ENCODE measurements at regions not wholly inside any gene's neighbourhood (a gene's known extent, or its start where the extent isn't known, plus 50 kb on each side); places are given as distances from the start of the nearest gene placed in this dataset.

DNA sequence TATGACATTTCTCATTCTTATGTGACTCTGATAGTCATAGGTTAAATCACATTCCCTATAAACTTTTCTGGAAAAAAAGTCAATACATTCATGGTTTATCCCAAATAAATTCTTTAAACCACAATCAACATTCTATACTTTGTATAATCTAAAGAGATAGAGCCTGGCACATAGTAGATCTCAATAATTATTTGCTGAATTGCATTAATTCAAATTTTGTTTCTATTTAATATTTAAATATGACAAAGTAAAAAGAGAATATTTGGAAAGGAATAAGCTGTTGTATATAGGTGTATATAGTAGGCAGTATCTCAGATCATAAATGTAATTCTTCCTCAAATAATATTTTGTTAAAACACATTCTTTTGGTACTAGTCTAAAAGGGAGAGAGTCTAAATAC lies 102.2 kb upstream of the USP15 start:
- CTCF ChIA-PET (ENCODE audit: unreplicated experiment), result no interaction called here
- Histone ChIP-seq H2AFZ (ENCODE audit: low read length) (no peak overlapping the region), H4K20me1 (ENCODE audit: insufficient read depth, low read length) (no peaks in the 10 kb centered on the region), H3K9me3 (ENCODE audit: low read length) (no peaks in the 10 kb centered on the region), H3K4me2 (ENCODE audit: low read length) (no peak overlapping the region), H3K36me3 (ENCODE audit: insufficient read depth, low read length) (no peaks in the 10 kb centered on the region), H3K4me3 (ENCODE audit: low read depth, low read length, poor library complexity, severe bottlenecking) (no peak overlapping the region), H3K79me2 (ENCODE audit: insufficient read depth, low read depth, low read length) (no peaks in the 10 kb centered on the region), H3K4me1 (ENCODE audit: insufficient read depth, low read length, poor library complexity, severe bottlenecking) (no peaks in the 10 kb centered on the region), H3K9me2 (ENCODE audit: insufficient read depth, low read length) (no peaks in the 10 kb centered on the region), H3K27ac (ENCODE audit: low read depth, low read length, poor library complexity, severe bottlenecking) (no peak overlapping the region)
- no peak for DNase-seq (ENCODE audit: low spot score)
- intact Hi-C loops (cut with micrococcal nuclease; ENCODE audit: unreplicated experiment), result no loop called here
- POLR2A ChIA-PET, result no interaction called here
- TF ChIP-seq CTCF (conservative IDR thresholded peaks at IDR 0.05; ENCODE audit: low read length), result no peak
- no peak for TF ChIP-seq EZH2phosphoT487 (IDR thresholded peaks at IDR 0.05; ENCODE audit: borderline replicate concordance, low read depth, low read length)
- BruUV-seq (replicated peaks), result no TSS peak

DNA sequence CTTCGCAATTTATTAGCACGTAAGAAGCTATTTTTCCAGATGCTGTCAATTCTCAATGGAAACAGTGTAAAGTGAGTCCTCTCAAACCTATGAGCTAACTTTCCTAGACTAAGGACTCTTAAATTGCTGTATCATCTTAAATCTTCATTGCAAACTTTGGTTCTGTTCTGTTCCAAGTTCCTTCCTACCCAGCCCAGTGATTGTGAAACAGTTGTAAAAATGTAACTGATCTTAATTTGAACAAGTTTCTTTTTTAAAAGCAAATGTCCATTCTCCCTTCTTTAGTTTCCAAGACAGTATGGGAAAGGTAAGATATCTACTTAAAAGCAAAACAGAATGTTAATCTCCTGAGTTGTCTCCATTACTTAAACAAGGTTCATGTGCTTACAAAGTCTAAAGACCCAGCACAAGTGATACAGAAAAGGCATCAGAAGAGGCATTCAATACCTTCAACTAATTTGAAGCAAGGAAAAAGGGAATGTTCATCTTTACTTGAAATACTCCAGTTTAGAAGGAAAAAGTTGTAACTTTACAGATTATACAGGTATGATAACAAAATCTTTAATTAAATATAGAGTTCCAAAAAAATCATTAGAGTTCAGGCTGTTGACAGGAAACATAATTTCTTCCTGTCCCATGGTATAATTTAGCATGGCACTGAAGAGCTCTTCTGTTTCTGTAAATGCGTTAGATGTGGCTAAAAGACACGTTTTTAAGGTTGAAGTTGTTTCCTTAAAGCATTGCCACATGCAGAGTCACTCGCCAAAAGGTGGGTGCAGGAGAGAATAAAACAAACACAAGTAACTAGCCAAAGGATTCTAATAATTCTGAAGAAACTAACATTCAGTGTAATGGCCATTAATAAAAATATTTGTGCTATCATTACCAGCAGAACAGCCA lies 101.5 kb upstream of the USP15 start:
- H3K27ac ChIP-seq (ENCODE audit: low read depth, low read length, poor library complexity, severe bottlenecking), result no peak overlapping the region
- BruUV-seq (replicated peaks), result no TSS peak
- H3K79me2 ChIP-seq (ENCODE audit: insufficient read depth, low read depth, low read length), result no peaks in the 10 kb centered on the region
- no peak for DNase-seq (ENCODE audit: low spot score)
- TF ChIP-seq CTCF (conservative IDR thresholded peaks at IDR 0.05; ENCODE audit: low read length) (no peak), EZH2phosphoT487 (IDR thresholded peaks at IDR 0.05; ENCODE audit: borderline replicate concordance, low read depth, low read length) (no peak)
- POLR2A ChIA-PET, result interaction anchor here (1.0 kb wide), 1 partner anchor 49 kb away, joined by 4 read pairs; no protein-coding TSS in a partner anchor
- no peaks in the 10 kb centered on the region for H4K20me1 ChIP-seq (ENCODE audit: insufficient read depth, low read length)
- intact Hi-C loops (cut with micrococcal nuclease; ENCODE audit: unreplicated experiment), result no loop called here
- no peak overlapping the region for H3K4me3 ChIP-seq (ENCODE audit: low read depth, low read length, poor library complexity, severe bottlenecking)
- CTCF ChIA-PET (ENCODE audit: unreplicated experiment), result interaction anchor here (1.1 kb wide), 1 partner anchor 34 kb away, joined by 4 read pairs; no protein-coding TSS in a partner anchor
- H2AFZ ChIP-seq (ENCODE audit: low read length), result no peak overlapping the region
- H3K4me1 ChIP-seq (ENCODE audit: insufficient read depth, low read length, poor library complexity, severe bottlenecking), result no peaks in the 10 kb centered on the region
- H3K9me2 ChIP-seq (ENCODE audit: insufficient read depth, low read length), result no peaks in the 10 kb centered on the region
- no peaks in the 10 kb centered on the region for H3K9me3 ChIP-seq (ENCODE audit: low read length)
- no peak overlapping the region for H3K4me2 ChIP-seq (ENCODE audit: low read length)
- H3K36me3 ChIP-seq (ENCODE audit: insufficient read depth, low read length), result no peaks in the 10 kb centered on the region

GRCh38 chr12:62162214-62162613 lies 98.0 kb upstream of the USP15 start:
- Histone ChIP-seq H3K4me2 (ENCODE audit: low read length) (no peak overlapping the region), H4K20me1 (ENCODE audit: insufficient read depth, low read length) (no peaks in the 10 kb centered on the region), H3K79me2 (ENCODE audit: insufficient read depth, low read depth, low read length) (no peaks in the 10 kb centered on the region), H3K4me1 (ENCODE audit: insufficient read depth, low read length, poor library complexity, severe bottlenecking) (no peaks in the 10 kb centered on the region), H2AFZ (ENCODE audit: low read length) (no peak overlapping the region), H3K27ac (ENCODE audit: low read depth, low read length, poor library complexity, severe bottlenecking) (no peak overlapping the region), H3K36me3 (ENCODE audit: insufficient read depth, low read length) (no peaks in the 10 kb centered on the region), H3K9me2 (ENCODE audit: insufficient read depth, low read length) (no peaks in the 10 kb centered on the region), H3K9me3 (ENCODE audit: low read length) (no peaks in the 10 kb centered on the region), H3K4me3 (ENCODE audit: low read depth, low read length, poor library complexity, severe bottlenecking) (no peak overlapping the region)
- intact Hi-C loops (cut with micrococcal nuclease; ENCODE audit: unreplicated experiment), result no loop called here
- ChIA-PET CTCF (ENCODE audit: unreplicated experiment) (no interaction called here), POLR2A (interaction anchor here (0.7 to 1.0 kb wide), 2 partner anchors 42 to 64 kb away, joined by 3 read pairs; no protein-coding TSS in a partner anchor)
- no peak for DNase-seq (ENCODE audit: low spot score)
- TF ChIP-seq CTCF (conservative IDR thresholded peaks at IDR 0.05; ENCODE audit: low read length) (no peak), EZH2phosphoT487 (IDR thresholded peaks at IDR 0.05; ENCODE audit: borderline replicate concordance, low read depth, low read length) (no peak)
- no TSS peak for BruUV-seq (replicated peaks)

All from OCI-LY7 (cell line).